ENCODE measurements at regions not wholly inside any gene's neighbourhood (a gene's known extent, or its start where the extent isn't known, plus 50 kb on each side); places are given as distances from the start of the nearest gene placed in this dataset.
A peak's percentile ranks its signal among the peaks of the same experiment; 100 is the strongest.

DNA sequence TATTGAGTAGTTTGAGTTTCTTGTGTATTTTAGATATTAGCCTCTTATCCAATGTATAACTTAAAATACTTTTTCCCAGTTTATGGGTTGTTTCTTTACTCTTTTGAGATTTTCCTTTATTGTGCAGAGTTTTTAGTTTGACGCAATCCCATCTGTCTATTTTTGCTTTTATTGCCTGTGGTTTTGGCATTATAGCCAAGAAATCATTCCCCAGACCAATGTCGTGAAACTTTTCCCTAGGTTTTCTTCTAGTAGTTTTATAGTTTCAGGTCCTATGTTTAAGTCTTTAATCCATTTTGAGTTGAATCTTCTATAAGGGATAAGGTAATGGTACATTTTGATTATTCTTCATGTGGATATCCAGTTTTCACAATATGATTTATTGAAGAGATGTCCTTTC is 87.6 kb downstream of the LEPR start:
- no peak overlapping the region for H3K27ac ChIP-seq (ENCODE audit: low read depth, low read length)

GRCh38 chr1:65509912-65510680 is 89.6 kb downstream of the LEPR start:
- Histone ChIP-seq H3K4me3 (ENCODE audit: low read depth, low read length) (no peak overlapping the region), H3K27ac (ENCODE audit: low read depth, low read length) (no peak overlapping the region), H3K4me1 (ENCODE audit: control insufficient read depth, insufficient read depth, low read length) (peaks cover 8% of the 10 kb centered on the region; the same call in 1 of the 2 replicates), H3K27me3 (ENCODE audit: control insufficient read depth, insufficient read depth, low read length) (no peaks in the 10 kb centered on the region), H3K9me3 (ENCODE audit: control insufficient read depth, insufficient read depth, low read depth, low read length) (no peaks in the 10 kb centered on the region), H3K36me3 (ENCODE audit: control insufficient read depth, insufficient read depth, low read length) (no peaks in the 10 kb centered on the region), H3K9ac (ENCODE audit: low read length) (no peak overlapping the region)

More for the DNA sequence above, 87.6 kb downstream of the LEPR start:
- Histone ChIP-seq H3K9ac (ENCODE audit: low read length) (no peak overlapping the region), H3K9me3 (ENCODE audit: control insufficient read depth, insufficient read depth, low read depth, low read length) (no peaks in the 10 kb centered on the region), H3K27me3 (ENCODE audit: control insufficient read depth, insufficient read depth, low read length) (no peaks in the 10 kb centered on the region), H3K4me1 (ENCODE audit: control insufficient read depth, insufficient read depth, low read length) (peaks cover 8% of the 10 kb centered on the region; the same call in 1 of the 2 replicates), H3K36me3 (ENCODE audit: control insufficient read depth, insufficient read depth, low read length) (no peaks in the 10 kb centered on the region), H3K4me3 (ENCODE audit: low read depth, low read length) (no peak overlapping the region)

GRCh38 chr1:65510961-65511360 is 90.5 kb downstream of the LEPR start:
- H3K9me3 ChIP-seq (ENCODE audit: control insufficient read depth, insufficient read depth, low read depth, low read length): no peaks in the 10 kb centered on the region
- no peak overlapping the region for H3K9ac ChIP-seq (ENCODE audit: low read length)
- no peaks in the 10 kb centered on the region for H3K27me3 ChIP-seq (ENCODE audit: control insufficient read depth, insufficient read depth, low read length)
- H3K27ac ChIP-seq (ENCODE audit: low read depth, low read length): no peak overlapping the region
- no peaks in the 10 kb centered on the region for H3K36me3 ChIP-seq (ENCODE audit: control insufficient read depth, insufficient read depth, low read length)
- no peak overlapping the region for H3K4me3 ChIP-seq (ENCODE audit: low read depth, low read length)
- H3K4me1 ChIP-seq (ENCODE audit: control insufficient read depth, insufficient read depth, low read length): peaks cover 8% of the 10 kb centered on the region; the same call in 1 of the 2 replicates

DNA sequence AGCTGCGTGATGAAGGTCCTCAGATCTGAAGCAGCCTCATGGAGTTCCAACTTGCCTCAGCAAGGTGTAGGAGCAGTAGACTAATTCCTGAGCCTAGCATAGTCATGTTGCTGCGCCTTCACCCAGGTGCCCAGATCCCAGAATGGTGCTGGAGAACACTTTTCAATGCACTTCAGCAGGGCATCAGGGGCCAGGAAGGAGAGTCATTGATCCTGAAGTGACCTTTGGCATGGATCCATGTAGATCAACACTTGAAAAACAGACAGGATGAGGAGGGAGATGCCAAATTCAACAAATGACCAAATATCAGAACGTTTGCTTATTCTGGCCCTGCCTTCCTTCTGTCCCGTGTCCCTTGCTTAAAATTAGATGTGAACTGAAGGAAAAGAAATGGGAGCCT is 91.9 kb downstream of the LEPR start:
- no peak overlapping the region for H3K4me3 ChIP-seq (ENCODE audit: low read depth, low read length)
- no peak overlapping the region for H3K27ac ChIP-seq (ENCODE audit: low read depth, low read length)
- H3K36me3 ChIP-seq (ENCODE audit: control insufficient read depth, insufficient read depth, low read length): no peaks in the 10 kb centered on the region
- no peaks in the 10 kb centered on the region for H3K9me3 ChIP-seq (ENCODE audit: control insufficient read depth, insufficient read depth, low read depth, low read length)
- no peak overlapping the region for H3K9ac ChIP-seq (ENCODE audit: low read length)
- peaks cover 8% of the 10 kb centered on the region; the same call in 1 of the 2 replicates for H3K4me1 ChIP-seq (ENCODE audit: control insufficient read depth, insufficient read depth, low read length)
- H3K27me3 ChIP-seq (ENCODE audit: control insufficient read depth, insufficient read depth, low read length): no peaks in the 10 kb centered on the region

GRCh38 chr1:65512967-65513780 is 92.7 kb downstream of the LEPR start:
- H3K9ac ChIP-seq (ENCODE audit: low read length): no peak overlapping the region
- no peaks in the 10 kb centered on the region for H3K36me3 ChIP-seq (ENCODE audit: control insufficient read depth, insufficient read depth, low read length)
- no peaks in the 10 kb centered on the region for H3K9me3 ChIP-seq (ENCODE audit: control insufficient read depth, insufficient read depth, low read depth, low read length)
- peaks cover 8% of the 10 kb centered on the region; the same call in 1 of the 2 replicates for H3K4me1 ChIP-seq (ENCODE audit: control insufficient read depth, insufficient read depth, low read length)
- H3K27ac ChIP-seq (ENCODE audit: low read depth, low read length): no peak overlapping the region
- no peak overlapping the region for H3K4me3 ChIP-seq (ENCODE audit: low read depth, low read length)
- H3K27me3 ChIP-seq (ENCODE audit: control insufficient read depth, insufficient read depth, low read length): no peaks in the 10 kb centered on the region

GRCh38 chr1:65514041-65514440 is 93.6 kb downstream of the LEPR start:
- Histone ChIP-seq H3K9me3 (ENCODE audit: control insufficient read depth, insufficient read depth, low read depth, low read length) (no peaks in the 10 kb centered on the region), H3K4me1 (ENCODE audit: control insufficient read depth, insufficient read depth, low read length) (peaks cover 8% of the 10 kb centered on the region; the same call in 1 of the 2 replicates), H3K4me3 (ENCODE audit: low read depth, low read length) (no peak overlapping the region), H3K27me3 (ENCODE audit: control insufficient read depth, insufficient read depth, low read length) (no peaks in the 10 kb centered on the region), H3K27ac (ENCODE audit: low read depth, low read length) (no peak overlapping the region), H3K36me3 (ENCODE audit: control insufficient read depth, insufficient read depth, low read length) (no peaks in the 10 kb centered on the region), H3K9ac (ENCODE audit: low read length) (no peak overlapping the region)

GRCh38 chr1:65524931-65525265 is 104.4 kb downstream of the LEPR start:
- no peak overlapping the region for H3K27ac ChIP-seq (ENCODE audit: low read depth, low read length)
- H3K9me3 ChIP-seq (ENCODE audit: control insufficient read depth, insufficient read depth, low read depth, low read length): no peaks in the 10 kb centered on the region
- peak overlapping the region; percentile 77 for H3K4me3 ChIP-seq (ENCODE audit: low read depth, low read length)
- no peaks in the 10 kb centered on the region for H3K36me3 ChIP-seq (ENCODE audit: control insufficient read depth, insufficient read depth, low read length)
- no peaks in the 10 kb centered on the region for H3K4me1 ChIP-seq (ENCODE audit: control insufficient read depth, insufficient read depth, low read length)
- peaks cover 51% of the 10 kb centered on the region for H3K27me3 ChIP-seq (ENCODE audit: control insufficient read depth, insufficient read depth, low read length)
- H3K9ac ChIP-seq (ENCODE audit: low read length): no peak overlapping the region

DNA sequence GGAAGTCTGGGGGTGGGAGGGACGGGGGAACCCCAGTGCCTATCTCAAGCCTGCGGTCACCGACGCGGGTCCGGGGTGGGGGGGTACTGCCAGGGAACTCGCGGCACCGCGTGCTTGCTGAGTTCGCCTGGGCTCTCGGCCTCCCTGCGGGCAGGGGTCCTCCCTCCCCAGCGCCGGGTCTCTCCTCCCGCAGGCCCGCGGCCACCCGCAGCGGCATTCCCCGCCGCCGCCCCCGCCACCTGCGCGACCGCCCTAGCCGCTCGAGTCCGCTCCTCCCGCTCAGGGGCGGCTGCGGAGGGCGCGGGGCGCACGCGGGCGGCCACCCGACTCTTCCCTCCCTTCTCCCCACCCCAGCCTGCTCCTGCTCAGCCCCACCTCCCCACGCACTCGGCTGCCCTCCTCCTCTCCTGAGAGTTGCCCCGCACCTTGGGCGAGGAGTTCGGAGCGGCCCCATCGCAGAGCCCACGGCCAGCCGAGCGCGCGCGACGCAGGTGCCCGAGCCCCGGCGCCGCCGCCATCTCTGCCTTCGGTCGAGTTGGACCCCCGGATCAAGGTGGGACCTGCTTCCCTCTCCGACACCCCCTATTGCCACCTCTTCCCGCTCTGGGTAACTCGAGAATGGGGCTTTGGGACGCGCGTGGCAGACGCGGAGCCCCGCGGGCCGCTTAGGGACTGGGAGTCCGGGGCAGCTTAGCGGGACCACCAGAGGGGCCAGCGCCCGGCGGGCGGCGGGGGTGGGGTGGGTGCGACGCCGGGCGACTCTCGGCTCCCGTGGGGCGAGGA is 105.0 kb downstream of the LEPR start:
- no peak overlapping the region for H3K27ac ChIP-seq (ENCODE audit: low read depth, low read length)
- H3K4me3 ChIP-seq (ENCODE audit: low read depth, low read length): peak overlapping the region; percentile 77
- no peaks in the 10 kb centered on the region for H3K9me3 ChIP-seq (ENCODE audit: control insufficient read depth, insufficient read depth, low read depth, low read length)
- H3K36me3 ChIP-seq (ENCODE audit: control insufficient read depth, insufficient read depth, low read length): no peaks in the 10 kb centered on the region
- peaks cover 51% of the 10 kb centered on the region for H3K27me3 ChIP-seq (ENCODE audit: control insufficient read depth, insufficient read depth, low read length)
- no peaks in the 10 kb centered on the region for H3K4me1 ChIP-seq (ENCODE audit: control insufficient read depth, insufficient read depth, low read length)
- H3K9ac ChIP-seq (ENCODE audit: low read length): peak overlapping the region; percentile 2

GRCh38 chr1:65526049-65526556 is 105.6 kb downstream of the LEPR start:
- peak overlapping the region; percentile 77 for H3K4me3 ChIP-seq (ENCODE audit: low read depth, low read length)
- H3K27me3 ChIP-seq (ENCODE audit: control insufficient read depth, insufficient read depth, low read length): peaks cover 51% of the 10 kb centered on the region
- H3K9ac ChIP-seq (ENCODE audit: low read length): no peak overlapping the region
- H3K4me1 ChIP-seq (ENCODE audit: control insufficient read depth, insufficient read depth, low read length): no peaks in the 10 kb centered on the region
- no peaks in the 10 kb centered on the region for H3K36me3 ChIP-seq (ENCODE audit: control insufficient read depth, insufficient read depth, low read length)
- H3K9me3 ChIP-seq (ENCODE audit: control insufficient read depth, insufficient read depth, low read depth, low read length): no peaks in the 10 kb centered on the region
- H3K27ac ChIP-seq (ENCODE audit: low read depth, low read length): no peak overlapping the region

- H3K4me3 ChIP-seq (ENCODE audit: low read depth, low read length): no peak overlapping the region
These were observed 106.7 kb downstream of the LEPR start for GRCh38 chr1:65527190-65527589.

More at GRCh38 chr1:65527190-65527589, 106.7 kb downstream of the LEPR start:
- peaks cover 51% of the 10 kb centered on the region for H3K27me3 ChIP-seq (ENCODE audit: control insufficient read depth, insufficient read depth, low read length)
- no peak overlapping the region for H3K9ac ChIP-seq (ENCODE audit: low read length)
- peaks cover under 1% of the 10 kb centered on the region; the same call in 1 of the 2 replicates for H3K9me3 ChIP-seq (ENCODE audit: control insufficient read depth, insufficient read depth, low read depth, low read length)
- no peaks in the 10 kb centered on the region for H3K36me3 ChIP-seq (ENCODE audit: control insufficient read depth, insufficient read depth, low read length)
- H3K4me1 ChIP-seq (ENCODE audit: control insufficient read depth, insufficient read depth, low read length): no peaks in the 10 kb centered on the region
- H3K27ac ChIP-seq (ENCODE audit: low read depth, low read length): no peak overlapping the region
